HG03060 (cell line): ENCODE measurements at regions not wholly inside any gene's neighbourhood (a gene's known extent, or its start where the extent isn't known, plus 50 kb on each side); places are given as distances from the start of the nearest gene placed in this dataset.
"Not testable (repeated sequence)": the region's sequence is repeated elsewhere in the genome, so short reads cannot be mapped to it uniquely, and the experiment has no call there.

Experiments used
- ATAC-seq: cut with Tn5 transposase; IDR thresholded peaks from one replicate; pipeline ENCODE4 v1.9.1; 2021; ENCODE audit warnings: low read depth, moderate number of reproducible peaks; ENCODE audit not compliant: unreplicated experiment

DNA sequence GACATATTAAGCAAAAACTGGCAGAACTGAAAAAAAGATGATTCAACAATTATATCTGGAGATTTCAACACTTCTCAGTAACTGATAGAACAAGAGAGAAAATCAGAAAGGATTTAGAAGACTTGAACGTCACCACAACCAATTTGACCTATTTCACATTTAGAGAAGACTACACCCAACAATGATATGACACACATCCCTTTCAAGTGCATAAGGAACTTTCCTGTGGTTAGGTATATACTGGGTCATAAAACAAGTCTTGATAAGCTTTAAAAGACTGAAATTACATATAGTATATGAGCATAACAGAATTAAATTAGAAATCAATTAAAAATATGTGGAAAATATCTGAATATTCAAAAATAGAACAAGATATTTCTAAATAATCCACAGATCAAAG lies 201.2 kb upstream of the HAND2 start:
- ATAC-seq: no peak

DNA sequence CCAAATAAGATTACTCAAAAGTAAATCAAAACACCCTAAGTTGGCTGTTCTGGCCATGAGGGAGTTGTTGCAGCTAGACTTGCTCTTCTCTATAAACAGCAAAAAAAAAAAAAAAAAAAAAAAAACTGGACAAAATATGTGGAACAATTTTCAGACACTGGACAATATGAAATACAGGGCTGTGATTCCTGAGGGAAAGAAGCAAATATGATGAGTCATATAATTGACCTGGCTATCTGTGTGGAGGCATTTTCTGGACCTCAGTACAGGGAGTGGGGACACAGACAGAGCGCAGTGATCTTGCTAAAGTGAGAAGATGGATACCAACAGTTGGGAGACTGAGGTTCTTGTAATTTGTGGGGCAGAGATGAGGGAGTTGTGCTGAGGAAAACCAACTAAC lies 192.0 kb upstream of the HAND2 start:
- ATAC-seq: no peak

DNA sequence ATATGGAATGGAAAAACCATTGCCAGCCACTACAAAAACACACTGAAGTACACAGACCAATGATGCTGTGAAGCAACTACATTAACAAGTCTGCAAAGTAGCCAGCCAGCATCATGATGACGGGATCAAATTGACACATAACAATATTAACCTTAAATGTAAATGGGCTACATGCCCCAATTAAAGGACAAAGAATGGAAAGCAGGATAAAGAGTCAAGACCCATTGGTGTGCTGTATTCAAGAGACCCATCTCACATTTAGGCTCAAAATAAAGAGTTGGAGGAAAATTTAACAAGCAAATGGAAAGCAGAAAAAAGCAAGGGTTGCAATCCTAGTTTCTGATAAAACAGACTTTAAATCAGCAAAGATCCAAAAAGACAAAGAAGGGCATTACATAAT lies 188.5 kb upstream of the HAND2 start:
- ATAC-seq: not testable (repeated sequence)

DNA sequence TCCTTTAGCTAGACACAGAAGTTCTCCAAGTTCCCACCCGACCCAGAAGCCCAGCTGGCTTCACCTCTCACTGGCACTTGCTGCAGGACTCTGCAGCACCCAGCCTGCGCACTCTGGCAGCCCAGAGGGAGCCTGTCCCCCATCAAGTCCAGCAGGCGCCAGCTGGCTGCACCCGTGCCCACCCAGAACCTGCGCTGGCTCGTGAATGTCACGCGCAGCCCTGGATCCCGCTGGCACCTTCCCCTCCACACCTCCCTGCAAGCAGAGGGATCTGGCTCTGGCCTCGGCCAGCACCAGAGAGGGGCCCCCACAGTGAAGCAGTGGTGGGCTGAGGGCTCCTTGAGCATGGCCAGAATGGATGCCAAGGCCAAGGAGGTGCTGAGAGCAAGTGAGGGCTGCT lies 187.6 kb upstream of the HAND2 start:
- no peak for ATAC-seq

DNA sequence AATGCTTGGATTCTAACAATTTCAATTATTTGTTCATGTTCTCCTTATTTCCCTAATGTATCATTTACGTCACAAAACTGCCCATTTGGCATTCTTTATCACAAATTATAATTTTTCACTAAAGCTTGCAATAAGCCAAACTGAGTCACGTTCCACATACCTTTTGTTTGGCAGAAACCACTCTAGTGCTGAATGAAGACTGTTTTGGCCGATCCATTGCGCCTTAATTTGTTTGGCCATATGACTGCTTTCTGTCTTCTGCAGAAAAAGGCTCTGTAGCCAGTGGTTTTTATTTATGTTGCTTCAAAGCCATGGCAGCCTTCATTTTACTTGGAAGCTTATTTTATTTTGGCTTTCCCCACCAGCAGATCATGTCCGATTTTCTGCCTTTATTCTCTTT lies 184.4 kb upstream of the HAND2 start:
- ATAC-seq: no peak

DNA sequence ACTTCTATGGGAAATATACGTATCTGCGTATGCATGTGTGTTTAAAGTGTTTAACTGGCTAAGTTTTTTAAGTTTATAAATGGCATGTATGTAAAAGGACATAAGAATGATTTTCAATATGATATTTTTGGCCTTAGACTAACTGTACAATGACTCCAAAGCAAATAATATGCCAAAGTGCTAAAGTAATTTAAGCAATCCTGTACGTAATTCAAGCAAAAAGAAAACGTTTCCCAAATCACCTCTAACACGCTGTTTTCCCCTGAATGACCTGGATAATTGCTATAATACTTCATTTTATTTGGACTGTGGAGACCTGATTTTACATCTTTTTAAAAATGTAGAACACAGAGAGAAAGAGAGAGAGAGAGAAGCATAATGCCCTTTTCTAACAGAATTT lies 183.0 kb upstream of the HAND2 start:
- ATAC-seq: no peak

DNA sequence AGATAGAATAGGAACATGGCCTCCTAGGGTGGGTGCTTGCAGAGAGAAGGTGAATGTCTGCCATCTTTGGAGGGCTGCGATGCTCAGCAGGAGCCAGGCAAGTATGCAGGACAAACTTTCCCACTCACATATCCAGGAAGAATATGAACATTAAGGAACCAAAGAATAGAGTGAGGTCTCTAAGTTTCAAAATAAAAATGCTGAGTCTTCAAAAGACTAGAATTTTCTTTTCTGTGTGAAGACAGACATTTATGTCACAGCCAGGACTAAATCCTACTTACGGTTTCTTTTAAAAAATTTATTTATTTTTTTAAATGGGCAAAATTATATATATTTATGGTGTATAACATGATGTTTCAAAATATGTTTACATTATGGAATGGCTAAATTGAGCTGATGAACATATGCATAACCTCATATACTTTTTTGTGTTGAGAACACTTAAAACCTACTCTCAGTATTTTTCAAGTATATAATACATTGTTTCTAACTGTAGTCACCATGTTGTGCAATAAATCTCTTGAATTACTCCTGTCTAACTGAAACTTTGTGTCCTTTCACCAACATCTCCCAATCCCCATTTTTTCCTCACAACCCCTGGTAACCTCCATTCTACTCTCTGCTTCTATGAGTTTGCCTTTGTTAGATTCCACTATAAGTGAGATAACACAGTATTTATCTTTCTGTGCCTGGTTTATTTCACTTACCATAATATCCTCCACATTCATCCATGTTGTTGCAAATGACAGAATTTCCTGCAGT lies 177.8 kb upstream of the HAND2 start:
- no peak for ATAC-seq

DNA sequence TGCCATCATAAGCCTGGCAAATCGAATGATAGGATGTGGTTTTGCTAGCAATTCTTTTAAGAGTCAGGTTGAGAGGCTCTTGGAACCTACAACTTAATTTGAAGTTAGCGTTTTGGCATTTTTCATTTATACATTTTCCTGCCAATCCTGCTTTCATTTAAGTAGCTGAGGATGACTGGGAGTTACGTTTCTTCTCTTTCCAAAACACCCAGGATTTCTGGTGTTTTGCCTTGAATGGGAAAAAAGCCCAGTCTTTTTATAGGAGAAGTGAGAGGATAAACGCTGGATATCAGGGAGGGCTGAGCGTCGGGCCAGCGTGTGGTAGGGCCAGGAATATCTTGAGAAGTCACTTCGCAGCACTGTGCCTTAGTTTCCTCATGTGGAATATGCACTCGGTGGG lies 174.2 kb upstream of the HAND2 start:
- ATAC-seq: no peak

DNA sequence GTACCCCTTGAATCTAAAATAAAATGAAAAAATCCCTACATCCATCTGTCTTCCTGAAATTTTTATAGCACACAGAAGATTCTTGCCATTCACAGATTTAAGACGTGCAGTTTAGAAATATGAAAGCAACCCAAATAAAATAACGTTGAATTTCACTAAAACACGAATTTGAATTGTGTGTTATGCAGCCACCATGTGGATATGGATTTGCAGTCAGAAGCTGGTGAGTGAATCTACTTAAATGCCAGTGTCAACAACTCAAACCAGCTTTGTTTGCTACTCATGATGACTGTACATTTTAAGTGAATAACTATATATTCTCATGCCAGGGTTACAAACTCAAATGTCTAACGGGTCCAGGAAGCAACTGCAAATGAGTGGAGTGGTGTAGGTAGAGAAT lies 173.0 kb upstream of the HAND2 start:
- no peak for ATAC-seq

DNA sequence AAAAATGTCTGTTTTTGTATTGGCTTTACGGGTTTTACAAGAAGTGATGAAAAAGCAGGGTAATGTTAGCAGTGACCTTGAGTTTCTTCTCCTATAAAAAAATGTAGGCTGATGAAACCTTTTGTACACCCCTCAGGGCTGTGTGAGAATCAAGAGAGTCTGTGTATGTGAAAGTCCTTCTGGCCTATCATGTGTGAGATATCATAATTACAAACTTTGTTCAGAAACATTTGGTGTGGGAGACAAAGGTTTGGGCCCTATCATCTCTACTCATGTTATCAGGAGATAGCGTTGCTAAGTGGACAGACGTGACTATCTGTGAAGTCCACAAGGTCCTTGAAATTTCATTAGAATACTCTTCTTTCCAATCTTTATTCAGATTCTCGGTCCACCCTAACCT lies 170.6 kb upstream of the HAND2 start:
- ATAC-seq: no peak

DNA sequence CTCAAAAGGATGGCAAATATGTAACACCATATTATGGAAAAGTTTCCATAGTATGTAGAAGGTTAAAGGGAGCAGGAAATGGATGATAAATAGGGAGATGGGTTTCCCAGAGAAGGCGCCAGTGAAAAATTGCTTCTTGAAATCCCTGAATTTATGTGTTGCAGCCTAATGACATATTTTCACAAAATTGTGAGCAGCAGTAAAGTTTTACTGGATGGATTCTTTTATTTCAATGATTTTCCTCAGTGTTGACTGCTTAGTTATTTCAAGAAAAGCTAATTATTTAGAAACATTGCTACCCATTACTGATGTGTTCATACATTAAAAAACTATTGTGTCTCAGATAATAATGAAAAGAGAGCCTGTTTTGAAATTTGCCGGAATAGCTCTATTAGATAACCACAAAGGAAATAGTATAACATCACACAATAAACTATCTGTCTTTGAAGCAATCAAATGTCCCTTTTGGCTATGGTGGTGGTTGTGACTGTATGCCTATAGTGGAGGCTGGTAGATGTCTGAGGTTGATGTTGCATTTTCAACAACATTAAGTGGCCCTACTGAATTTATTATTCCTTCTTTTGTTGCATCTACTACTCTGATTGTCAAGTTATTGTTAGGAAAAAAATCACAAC lies 169.9 kb upstream of the HAND2 start:
- ATAC-seq: no peak

DNA sequence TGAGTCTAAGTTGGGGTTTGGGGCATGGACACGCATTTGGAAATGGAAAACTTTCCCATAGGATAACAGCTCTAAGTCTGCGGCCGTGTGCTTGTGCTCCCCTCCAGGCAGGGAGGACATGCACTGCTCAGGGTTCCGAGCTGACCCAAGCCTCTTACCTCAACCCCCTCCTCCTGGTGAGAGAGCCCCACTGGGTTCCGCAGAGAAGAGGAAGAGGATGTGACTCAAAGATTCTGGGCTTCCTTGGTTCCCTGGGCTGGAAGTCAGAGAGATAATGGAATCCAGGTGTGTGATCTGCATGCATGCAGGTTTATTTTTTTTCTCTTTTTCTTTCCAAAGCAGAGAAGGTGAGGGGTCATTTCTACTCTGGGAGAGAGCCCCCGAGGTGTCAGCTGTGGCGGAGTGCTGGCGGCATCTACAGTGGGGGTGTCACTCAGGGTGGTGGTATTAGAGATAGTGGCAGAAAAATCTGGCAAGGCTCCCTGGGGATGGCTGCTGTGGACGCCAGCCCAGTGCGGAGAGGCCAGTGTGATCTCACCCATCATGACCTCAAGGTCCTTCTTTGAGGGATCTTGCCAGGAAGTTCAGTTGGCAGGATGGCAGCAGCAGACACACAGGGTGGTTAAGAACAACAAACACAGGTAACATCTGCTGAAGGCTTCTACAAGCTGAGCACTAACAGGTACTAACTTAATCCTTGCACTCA lies 168.7 kb upstream of the HAND2 start:
- ATAC-seq: no peak

DNA sequence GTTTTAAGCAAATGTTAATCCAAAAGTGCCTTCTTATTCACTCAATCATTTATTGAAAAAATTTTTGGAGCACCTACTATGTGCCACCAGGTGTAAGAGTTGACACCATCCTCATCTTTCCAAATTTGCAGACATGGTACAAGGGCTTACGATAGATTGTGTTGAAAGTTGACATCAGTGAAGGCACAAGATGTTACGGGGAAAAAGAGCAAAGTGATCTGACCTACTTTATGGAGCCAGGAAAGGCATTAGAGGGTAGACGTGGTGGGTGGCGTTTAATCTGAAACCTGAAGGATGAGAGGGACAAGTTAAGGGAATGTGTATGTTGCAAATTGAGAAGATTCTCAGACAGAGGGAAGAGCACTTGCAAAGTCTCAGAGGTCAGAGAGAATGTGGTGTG lies 167.8 kb upstream of the HAND2 start:
- no peak for ATAC-seq

DNA sequence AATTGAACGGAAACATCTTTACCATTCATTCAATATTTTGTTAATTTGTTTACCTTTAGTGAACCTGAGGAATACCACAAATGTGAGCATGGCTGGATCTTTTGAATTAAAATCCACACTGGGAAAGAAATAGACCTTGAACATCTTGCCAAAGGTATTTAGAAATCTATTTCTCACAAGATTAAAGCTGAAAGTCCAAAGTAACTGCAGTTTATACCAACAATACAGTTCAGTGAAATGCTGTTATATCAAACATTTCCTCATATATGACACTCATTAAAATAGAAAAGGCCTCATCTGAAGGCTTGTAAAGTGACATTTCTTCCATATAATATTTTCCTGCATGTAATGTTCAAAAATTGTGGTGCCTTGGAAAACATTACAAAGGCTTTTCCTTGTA lies 166.5 kb upstream of the HAND2 start:
- no peak for ATAC-seq

DNA sequence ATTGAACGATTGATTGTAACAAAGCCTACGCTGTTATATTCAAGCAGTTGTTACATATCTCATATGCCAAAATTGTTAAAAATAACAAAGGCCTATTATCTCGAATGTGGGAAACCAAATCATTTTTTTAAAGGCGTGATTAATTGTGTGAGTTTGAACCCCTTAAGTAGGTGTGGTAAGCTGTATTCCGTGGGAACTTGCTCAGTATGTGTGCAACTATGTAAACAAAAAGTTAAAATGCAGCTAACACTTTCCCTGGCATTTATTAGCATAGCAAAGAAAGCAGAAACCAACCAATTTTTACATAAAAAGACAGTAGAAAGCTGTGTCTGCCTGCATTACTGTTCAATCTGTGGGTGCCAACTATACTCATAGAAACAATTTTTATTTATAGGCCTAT lies 166.0 kb upstream of the HAND2 start:
- ATAC-seq: no peak

DNA sequence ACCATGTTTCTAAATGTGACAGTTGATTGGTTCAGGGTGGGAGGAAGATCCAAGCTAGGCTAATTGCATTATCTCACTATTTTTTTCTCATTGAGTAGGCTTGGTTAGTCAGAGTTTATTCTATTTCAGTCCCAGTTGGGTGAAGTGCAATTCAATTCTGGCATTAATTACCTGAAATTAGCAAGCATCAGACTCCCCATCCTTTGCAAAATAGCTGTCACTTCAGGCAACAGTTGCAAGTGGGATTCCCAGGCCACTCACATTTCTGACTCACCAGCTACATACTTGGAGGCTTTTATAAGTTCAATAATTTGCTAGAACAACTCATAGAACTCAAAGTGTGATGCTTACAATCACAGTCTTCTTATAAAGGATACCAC lies 155.8 kb upstream of the HAND2 start:
- ATAC-seq: no peak

DNA sequence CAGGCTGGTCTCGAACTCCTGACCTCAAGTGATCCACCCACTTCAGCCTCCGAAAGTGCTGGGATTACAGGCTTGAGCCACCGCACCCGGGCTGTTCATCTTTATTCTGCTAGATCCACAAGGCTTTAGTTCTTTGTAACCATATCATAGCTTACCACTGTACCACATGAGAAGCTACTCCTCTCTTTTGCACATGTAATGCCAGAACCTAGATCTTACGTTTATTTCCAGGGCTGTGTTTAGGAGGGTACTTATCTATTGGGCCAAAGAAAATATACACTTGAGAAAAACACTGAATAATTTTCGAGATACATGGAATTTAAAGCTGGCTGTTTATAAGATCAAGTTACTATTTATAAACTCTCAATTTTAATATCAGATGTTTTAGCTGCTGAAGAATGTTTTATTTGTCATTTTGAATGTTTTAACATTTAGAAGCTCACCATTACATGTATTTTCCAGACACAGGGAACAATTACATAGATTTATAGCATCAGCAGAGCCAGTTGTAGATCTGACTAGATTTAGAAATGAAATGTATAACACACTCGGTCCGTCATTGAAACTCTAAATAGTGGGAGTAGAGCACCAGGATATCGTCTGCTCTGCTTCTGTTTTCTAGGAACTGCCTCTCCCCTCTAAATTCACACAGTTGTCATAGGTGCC lies 155.3 kb upstream of the HAND2 start:
- no peak for ATAC-seq

DNA sequence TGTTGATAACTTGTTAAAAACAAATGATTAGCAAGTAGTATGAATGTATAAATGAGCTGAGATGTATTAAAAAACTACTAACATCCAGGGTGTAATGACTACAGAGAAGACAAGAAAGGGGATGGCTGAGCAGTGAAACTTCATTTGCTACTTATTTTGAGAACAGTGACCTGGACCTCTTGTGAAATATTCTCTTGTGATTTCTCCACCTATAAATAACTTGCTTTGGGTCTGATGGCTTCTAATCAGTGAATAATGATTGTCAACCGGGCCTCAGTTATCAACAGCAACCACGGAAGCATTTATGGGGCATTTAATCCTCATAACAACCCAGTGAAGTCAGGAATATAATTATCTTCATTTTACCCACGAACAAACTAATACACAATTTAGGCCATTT lies 154.2 kb upstream of the HAND2 start:
- no peak for ATAC-seq

DNA sequence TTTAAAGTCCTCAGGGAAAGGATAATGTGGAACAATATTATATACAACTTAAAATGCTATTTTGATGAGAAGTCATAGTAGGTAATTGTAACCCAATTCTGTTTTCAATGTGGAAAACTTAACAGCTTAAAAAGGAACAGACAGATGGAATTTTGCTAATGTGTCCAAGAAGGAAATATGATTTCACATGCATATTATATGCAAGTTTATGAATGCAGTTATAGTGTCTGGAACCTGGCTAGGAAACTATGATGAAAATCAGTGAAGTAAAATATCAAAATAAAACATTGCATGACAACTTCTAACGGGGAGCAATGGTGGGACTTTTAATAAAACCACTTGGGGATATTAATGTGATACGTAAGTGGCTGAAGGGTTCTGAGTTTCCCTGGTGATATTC lies 152.6 kb upstream of the HAND2 start:
- ATAC-seq: no peak

DNA sequence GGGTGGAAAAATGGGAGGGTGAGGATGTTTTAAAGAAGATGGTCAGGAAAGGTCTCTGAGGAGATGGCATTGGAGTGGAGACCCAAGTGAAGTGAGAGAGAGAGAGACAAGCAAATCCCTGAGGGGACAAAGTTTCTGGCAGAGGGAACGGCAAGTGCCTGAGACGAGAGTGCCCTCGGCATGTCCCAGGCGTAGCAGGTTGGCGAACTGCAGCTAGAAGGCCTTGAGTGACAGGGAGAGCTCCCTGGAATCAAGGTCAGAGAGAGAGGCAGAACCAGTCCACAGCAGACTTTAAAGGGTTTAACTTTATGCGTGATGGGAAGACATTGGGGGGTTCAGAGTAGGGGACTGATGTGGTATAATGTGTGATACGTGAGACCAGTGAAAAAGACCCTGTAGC lies 150.2 kb upstream of the HAND2 start:
- no peak for ATAC-seq

DNA sequence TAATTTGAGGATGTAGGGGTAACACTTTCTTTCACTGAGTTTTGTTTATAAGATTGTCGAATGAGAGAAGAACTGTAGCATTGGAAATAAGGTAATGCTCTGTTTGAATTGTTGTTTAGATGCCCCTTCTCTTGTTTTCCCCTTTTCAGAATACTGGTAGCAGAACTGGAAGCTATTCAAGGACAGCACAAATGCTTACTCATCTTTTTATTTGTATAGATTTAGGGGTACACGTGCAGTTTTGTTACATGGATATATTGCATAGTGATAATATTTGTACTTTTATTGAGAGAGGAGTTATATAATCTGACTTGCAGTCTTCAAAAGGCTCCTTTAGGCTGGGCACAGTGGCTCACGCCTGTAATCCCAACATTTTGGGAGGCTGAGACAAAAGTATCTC lies 145.4 kb upstream of the HAND2 start:
- no peak for ATAC-seq
